Upper lobe of right lung (tissue), 1 donor: ENCODE measurements at regions not wholly inside any gene's neighbourhood (a gene's known extent, or its start where the extent isn't known, plus 50 kb on each side); places are given as distances from the start of the nearest gene placed in this dataset.

ENCODE experiments used
- ATAC-seq: fragments of 200-7000 bp; cut with Tn5 transposase; one replicate; pipeline ENCODE4 v1.9.1; 2020; ENCODE audit warnings: mild to moderate bottlenecking, moderate library complexity
- DNase-seq: peaks from one replicate; pipeline ENCODE4 v3.0.0-alpha.2; 2020
- H3K27ac ChIP-seq: fragments of 200-600 bp; one replicate; pipeline ENCODE4 v1.8.0; 2022
- H3K27me3 ChIP-seq: fragments of 200-600 bp; one replicate; pipeline ENCODE4 v1.8.0; 2022; ENCODE audit warnings: mild to moderate bottlenecking
- H3K36me3 ChIP-seq: fragments of 200-600 bp; one replicate; pipeline ENCODE4 v1.8.0; 2022
- H3K4me1 ChIP-seq: fragments of 200-600 bp; one replicate; pipeline ENCODE4 v1.8.0; 2022
- H3K4me3 ChIP-seq: fragments of 200-600 bp; one replicate; pipeline ENCODE4 v1.8.0; 2022; ENCODE audit warnings: mild to moderate bottlenecking
- H3K9me3 ChIP-seq: fragments of 200-600 bp; one replicate; pipeline ENCODE4 v1.8.0; 2022
- CTCF ChIP-seq: fragments of 200-600 bp; IDR thresholded peaks from one replicate; pipeline ENCODE4 v1.8.0; 2022; ENCODE audit warnings: antibody characterized with exemption
- intact Hi-C: fragments of 100-400 bp; cut with DNase I; formaldehyde crosslinking; loops from one replicate; pipeline ENCODE4 v1.11.0; 2022
- donor health status: DM: no; HTN: yes; CAD: no; lungs with severe emphysema.

GRCh38 chr6:109303164-109303563, 79.1 kb downstream of the CD164 start:
- no peak for TF ChIP-seq CTCF
- DNase-seq (no peak), ATAC-seq (no peak)
- Histone ChIP-seq H3K36me3 (no peaks in the 10 kb centered on the region), H3K4me3 (no peak overlapping the region), H3K9me3 (no peaks in the 10 kb centered on the region), H3K27me3 (no peaks in the 10 kb centered on the region), H3K4me1 (peaks cover 7% of the 10 kb centered on the region), H3K27ac (no peak overlapping the region)
- intact Hi-C loops: no loop called here

GRCh38 chr6:109302176-109302575, 80.1 kb downstream of the CD164 start:
- Histone ChIP-seq H3K27me3 (no peaks in the 10 kb centered on the region), H3K9me3 (no peaks in the 10 kb centered on the region), H3K27ac (no peak overlapping the region), H3K36me3 (no peaks in the 10 kb centered on the region), H3K4me3 (no peak overlapping the region), H3K4me1 (peaks cover 16% of the 10 kb centered on the region)
- intact Hi-C loops: no loop called here
- no peak for DNase-seq
- no peak for ATAC-seq
- no peak for TF ChIP-seq CTCF

- no peaks in the 10 kb centered on the region for H3K36me3 ChIP-seq
- no peak for DNase-seq
- no peak overlapping the region for H3K4me3 ChIP-seq
- H3K27ac ChIP-seq: no peak overlapping the region
- ATAC-seq: no peak
- TF ChIP-seq CTCF: no peak
- H3K4me1 ChIP-seq: peaks cover 18% of the 10 kb centered on the region
- H3K9me3 ChIP-seq: no peaks in the 10 kb centered on the region
- no peaks in the 10 kb centered on the region for H3K27me3 ChIP-seq
- intact Hi-C loops: no loop called here
Measured at GRCh38 chr6:109301418-109301817, 80.8 kb downstream of the CD164 start.

GRCh38 chr6:109300874-109301273, 81.4 kb downstream of the CD164 start:
- no peak overlapping the region for H3K27ac ChIP-seq
- H3K27me3 ChIP-seq: no peaks in the 10 kb centered on the region
- no peak overlapping the region for H3K4me3 ChIP-seq
- TF ChIP-seq CTCF: no peak
- H3K9me3 ChIP-seq: no peaks in the 10 kb centered on the region
- DNase-seq (no peak), ATAC-seq (no peak)
- H3K36me3 ChIP-seq: no peaks in the 10 kb centered on the region
- peaks cover 18% of the 10 kb centered on the region for H3K4me1 ChIP-seq
- intact Hi-C loops: no loop called here

- ATAC-seq: no peak
- TF ChIP-seq CTCF: no peak
- Histone ChIP-seq H3K27ac (no peak overlapping the region), H3K9me3 (no peaks in the 10 kb centered on the region), H3K4me3 (no peak overlapping the region), H3K36me3 (no peaks in the 10 kb centered on the region), H3K27me3 (no peaks in the 10 kb centered on the region), H3K4me1 (peaks cover 18% of the 10 kb centered on the region)
- intact Hi-C loops: no loop called here
- DNase-seq: no peak
Measured at GRCh38 chr6:109299776-109300564, 82.3 kb downstream of the CD164 start.

GRCh38 chr6:109299265-109299607, 83.0 kb downstream of the CD164 start:
- H3K36me3 ChIP-seq: no peaks in the 10 kb centered on the region
- ATAC-seq: no peak
- H3K9me3 ChIP-seq: no peaks in the 10 kb centered on the region
- H3K27me3 ChIP-seq: no peaks in the 10 kb centered on the region
- H3K4me1 ChIP-seq: peaks cover 14% of the 10 kb centered on the region
- H3K4me3 ChIP-seq: no peak overlapping the region
- intact Hi-C loops: no loop called here
- H3K27ac ChIP-seq: no peak overlapping the region
- no peak for DNase-seq
- TF ChIP-seq CTCF: no peak
